Endodermal cell (in vitro differentiated cells): ENCODE measurements at regions not wholly inside any gene's neighbourhood (a gene's known extent, or its start where the extent isn't known, plus 50 kb on each side); places are given as distances from the start of the nearest gene placed in this dataset.

Source experiments
- DNase-seq: peaks from one replicate; pipeline ENCODE4 v3.0.0-alpha.2; 2017
- H3K27ac ChIP-seq: 2 replicates; pipeline ENCODE4 v1.5.1; 2013; ENCODE audit warnings: mild to moderate bottlenecking, low read depth, low read length, moderate library complexity
- H3K27me3 ChIP-seq: 2 replicates; pipeline ENCODE4 v1.6.1; 2013; ENCODE audit warnings: mild to moderate bottlenecking, low read length, moderate library complexity; ENCODE audit not compliant: insufficient read depth, control insufficient read depth, poor library complexity, severe bottlenecking
- H3K36me3 ChIP-seq: 2 replicates; pipeline ENCODE4 v1.7.0; 2013; ENCODE audit warnings: mild to moderate bottlenecking, low read length, moderate library complexity; ENCODE audit not compliant: control insufficient read depth, insufficient read depth
- H3K4me1 ChIP-seq: one replicate; pipeline ENCODE4 v1.7.0; 2013; ENCODE audit warnings: low read length; ENCODE audit not compliant: control insufficient read depth, insufficient read depth
- H3K4me3 ChIP-seq: 2 replicates; pipeline ENCODE4 v1.5.1; 2013; ENCODE audit warnings: mild to moderate bottlenecking, low read length, moderate library complexity
- H3K9ac ChIP-seq: 2 replicates; pipeline ENCODE4 v1.6.1; 2013; ENCODE audit warnings: mild to moderate bottlenecking, low read length, moderate library complexity; ENCODE audit not compliant: poor library complexity, severe bottlenecking; ENCODE audit errors: extremely low read depth
- H3K9me3 ChIP-seq: 2 replicates; pipeline ENCODE4 v1.6.1; 2013; ENCODE audit warnings: mild to moderate bottlenecking, low read length, moderate library complexity; ENCODE audit not compliant: control insufficient read depth
- H3K27ac Mint-ChIP-seq: 2 replicates; pipeline ENCODE4 v1.8.0; 2020; ENCODE audit warnings: mixed read lengths
- H3K27me3 Mint-ChIP-seq: 2 replicates; pipeline ENCODE4 v1.8.0; 2021; ENCODE audit warnings: mild to moderate bottlenecking, mixed read lengths; ENCODE audit not compliant: insufficient read depth
- H3K36me3 Mint-ChIP-seq: 2 replicates; pipeline ENCODE4 v1.8.0; 2020; ENCODE audit warnings: low read depth, mixed read lengths
- H3K4me1 Mint-ChIP-seq: 2 replicates; pipeline ENCODE4 v1.8.0; 2020; ENCODE audit warnings: mixed read lengths
- H3K4me3 Mint-ChIP-seq: 2 replicates; pipeline ENCODE4 v1.8.0; 2020; ENCODE audit warnings: mild to moderate bottlenecking, moderate library complexity, mixed read lengths
- H3K9me3 Mint-ChIP-seq: 2 replicates; pipeline ENCODE4 v1.8.0; 2020; ENCODE audit warnings: mild to moderate bottlenecking, mixed read lengths
- WGBS, 2 experiments: methylation state at CpG; one replicate each; pipeline versions ENCODE4 v1.1.5 to v1.1.7; 2013; ENCODE audit warnings: missing lambda C conversion rate in 2 of 2, mixed read lengths in 1 of 2; ENCODE audit not compliant: insufficient coverage in 1 of 2, insufficient read length in 1 of 2; 5-methylcytosine and 5-hydroxymethylcytosine counted together
- TF ChIP-seq, protein P1 (sequence below): fragments of 200-600 bp; sonication (generic); conservative IDR thresholded peaks from 2 replicates; pipeline ENCODE4 v1.5.0; 2021; ENCODE audit warnings: antibody characterized with exemption, mild to moderate bottlenecking

DNA sequence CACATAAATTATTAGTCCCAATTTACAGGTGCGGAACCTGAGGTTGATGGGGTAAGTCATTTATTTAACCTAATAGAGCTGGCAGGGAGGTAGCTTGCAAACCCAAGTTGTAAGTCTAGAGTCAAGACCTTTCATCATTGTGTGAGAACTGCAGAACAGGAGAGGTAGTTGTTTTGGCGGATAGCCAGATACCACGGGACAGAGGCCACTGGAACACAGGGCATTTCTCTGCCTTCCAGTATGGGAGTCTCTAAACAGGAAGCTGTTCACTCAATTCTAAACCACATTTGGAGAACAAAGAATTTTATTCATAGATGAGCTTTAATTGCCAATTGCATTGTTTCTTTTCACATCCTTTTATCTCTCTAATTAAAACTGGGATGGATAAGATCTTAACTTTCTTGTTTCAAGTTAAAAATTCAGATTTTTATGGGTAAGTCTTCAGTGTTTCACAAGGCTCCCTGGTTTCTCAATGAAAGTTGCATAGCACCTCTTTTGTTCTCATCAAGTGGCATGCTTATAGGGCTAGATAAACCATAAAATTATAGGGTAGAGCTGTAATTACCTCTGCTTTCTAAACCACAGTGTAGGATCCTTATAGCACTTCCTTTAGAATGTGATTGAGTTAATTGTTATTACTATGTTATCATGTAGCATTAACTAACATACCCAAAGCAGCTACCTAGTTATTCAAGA is 489.0 kb downstream of the GATA3 start:
- Mint-ChIP-seq H3K36me3 (no peaks in the 10 kb centered on the region), H3K27me3 (no peaks in the 10 kb centered on the region), H3K27ac (no peak overlapping the region), H3K4me3 (no peak overlapping the region), H3K4me1 (no peaks in the 10 kb centered on the region), H3K9me3 (no peaks in the 10 kb centered on the region)
- Histone ChIP-seq H3K9me3 (no peaks in the 10 kb centered on the region), H3K4me3 (no peak overlapping the region), H3K27ac (no peak overlapping the region), H3K4me1 (no peaks in the 10 kb centered on the region), H3K36me3 (no peaks in the 10 kb centered on the region), H3K27me3 (no peaks in the 10 kb centered on the region), H3K9ac (no peak overlapping the region)
- no peak for DNase-seq
- TF ChIP-seq, protein P1, sequence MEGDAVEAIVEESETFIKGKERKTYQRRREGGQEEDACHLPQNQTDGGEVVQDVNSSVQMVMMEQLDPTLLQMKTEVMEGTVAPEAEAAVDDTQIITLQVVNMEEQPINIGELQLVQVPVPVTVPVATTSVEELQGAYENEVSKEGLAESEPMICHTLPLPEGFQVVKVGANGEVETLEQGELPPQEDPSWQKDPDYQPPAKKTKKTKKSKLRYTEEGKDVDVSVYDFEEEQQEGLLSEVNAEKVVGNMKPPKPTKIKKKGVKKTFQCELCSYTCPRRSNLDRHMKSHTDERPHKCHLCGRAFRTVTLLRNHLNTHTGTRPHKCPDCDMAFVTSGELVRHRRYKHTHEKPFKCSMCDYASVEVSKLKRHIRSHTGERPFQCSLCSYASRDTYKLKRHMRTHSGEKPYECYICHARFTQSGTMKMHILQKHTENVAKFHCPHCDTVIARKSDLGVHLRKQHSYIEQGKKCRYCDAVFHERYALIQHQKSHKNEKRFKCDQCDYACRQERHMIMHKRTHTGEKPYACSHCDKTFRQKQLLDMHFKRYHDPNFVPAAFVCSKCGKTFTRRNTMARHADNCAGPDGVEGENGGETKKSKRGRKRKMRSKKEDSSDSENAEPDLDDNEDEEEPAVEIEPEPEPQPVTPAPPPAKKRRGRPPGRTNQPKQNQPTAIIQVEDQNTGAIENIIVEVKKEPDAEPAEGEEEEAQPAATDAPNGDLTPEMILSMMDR = no peak
- 83 to 97% methylated on average over 1 to 3 of the region's 3 CpGs for WGBS, 2 experiments

DNA sequence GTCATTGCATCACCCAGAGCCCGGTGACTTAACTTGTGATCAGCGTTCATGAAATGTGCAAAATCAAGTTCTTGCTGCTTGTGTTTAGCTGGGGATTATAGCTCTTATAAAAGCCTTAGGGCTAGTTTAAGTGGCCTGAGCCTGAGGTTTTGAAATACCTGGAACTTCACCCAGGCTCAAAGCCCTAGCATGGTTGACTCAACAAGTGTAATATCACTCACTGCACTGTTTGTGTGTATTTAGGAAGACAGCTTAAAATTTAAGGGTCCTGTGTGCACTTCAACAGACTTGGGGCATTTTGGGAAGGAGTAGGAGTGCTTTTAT is 489.5 kb downstream of the GATA3 start:
- Mint-ChIP-seq H3K4me1 (no peaks in the 10 kb centered on the region), H3K27me3 (no peaks in the 10 kb centered on the region), H3K4me3 (no peak overlapping the region), H3K36me3 (no peaks in the 10 kb centered on the region), H3K9me3 (no peaks in the 10 kb centered on the region), H3K27ac (no peak overlapping the region)
- DNase-seq = no peak
- Histone ChIP-seq H3K27ac (no peak overlapping the region), H3K9ac (no peak overlapping the region), H3K36me3 (no peaks in the 10 kb centered on the region), H3K9me3 (no peaks in the 10 kb centered on the region), H3K27me3 (no peaks in the 10 kb centered on the region), H3K4me1 (no peaks in the 10 kb centered on the region), H3K4me3 (no peak overlapping the region)
- TF ChIP-seq, protein P1 = no peak
- WGBS, 2 experiments = 95 to 100% methylated on average over 2 of the region's 2 CpGs

GRCh38 chr10:8544500-8544899 is 490.0 kb downstream of the GATA3 start:
- H3K4me1 ChIP-seq = no peaks in the 10 kb centered on the region
- DNase-seq = no peak
- TF ChIP-seq, protein P1 = no peak
- H3K9me3 ChIP-seq = no peaks in the 10 kb centered on the region
- H3K27me3 Mint-ChIP-seq = no peaks in the 10 kb centered on the region
- 94 to 96% methylated on average over 5 to 6 of the region's 6 CpGs for WGBS, 2 experiments
- H3K4me3 Mint-ChIP-seq = no peak overlapping the region
- no peak overlapping the region for H3K27ac Mint-ChIP-seq
- no peak overlapping the region for H3K27ac ChIP-seq
- no peak overlapping the region for H3K4me3 ChIP-seq
- no peak overlapping the region for H3K9ac ChIP-seq
- H3K4me1 Mint-ChIP-seq = no peaks in the 10 kb centered on the region
- H3K27me3 ChIP-seq = no peaks in the 10 kb centered on the region
- H3K9me3 Mint-ChIP-seq = no peaks in the 10 kb centered on the region
- H3K36me3 ChIP-seq = no peaks in the 10 kb centered on the region
- no peaks in the 10 kb centered on the region for H3K36me3 Mint-ChIP-seq
